IMR-90 (cell line): ENCODE measurements at regions not wholly inside any gene's neighbourhood (a gene's known extent, or its start where the extent isn't known, plus 50 kb on each side); places are given as distances from the start of the nearest gene placed in this dataset.

Source experiments
- BHLHE40 ChIP-seq: fragments of 150-350 bp; IDR thresholded peaks from 2 replicates; pipeline ENCODE4 v1.6.1; 2016; ENCODE audit warnings: mild to moderate bottlenecking, low read depth, low read length
- CEBPB ChIP-seq: IDR thresholded peaks from 2 replicates; pipeline ENCODE4 v1.6.1; 2012; ENCODE audit warnings: low read depth, low read length, improper control_type of control experiment
- FOS ChIP-seq: fragments of 150-350 bp; IDR thresholded peaks from 2 replicates; pipeline ENCODE4 v1.6.1; 2016; ENCODE audit warnings: low read depth, low read length
- MAFK ChIP-seq: IDR thresholded peaks from 2 replicates; pipeline ENCODE4 v1.6.1; 2012; ENCODE audit warnings: low read depth, low read length, improper control_type of control experiment
- MXI1 ChIP-seq: IDR thresholded peaks from 2 replicates; pipeline ENCODE4 v1.6.1; 2012; ENCODE audit warnings: low read depth, mild to moderate bottlenecking, low read length, moderate library complexity, borderline replicate concordance
- POLR2A ChIP-seq: IDR thresholded peaks from 2 replicates; pipeline ENCODE4 v1.6.1; 2012; ENCODE audit warnings: mild to moderate bottlenecking, low read depth, low read length
- RAD21 ChIP-seq: IDR thresholded peaks from 2 replicates; pipeline ENCODE4 v1.6.1; 2012; ENCODE audit warnings: low read length, improper control_type of control experiment
- RCOR1 ChIP-seq: IDR thresholded peaks from 2 replicates; pipeline ENCODE4 v1.6.1; 2012; ENCODE audit warnings: mild to moderate bottlenecking, low read length, improper control_type of control experiment; ENCODE audit not compliant: insufficient replicate concordance
- SMC3 ChIP-seq: fragments of 150-350 bp; IDR thresholded peaks from 2 replicates; pipeline ENCODE4 v1.6.1; 2016; ENCODE audit warnings: low read depth, mild to moderate bottlenecking, antibody characterized with exemption, low read length, moderate library complexity
- USF2 ChIP-seq: fragments of 150-350 bp; IDR thresholded peaks from 2 replicates; pipeline ENCODE4 v1.6.1; 2017; ENCODE audit warnings: mild to moderate bottlenecking, antibody characterized with exemption, low read length, low read depth
- TF ChIP-seq, protein P1 (sequence below): conservative IDR thresholded peaks from 2 replicates; pipeline ENCODE4 v1.5.1; 2012; ENCODE audit warnings: mild to moderate bottlenecking, low read depth, low read length, improper control_type of control experiment

DNA sequence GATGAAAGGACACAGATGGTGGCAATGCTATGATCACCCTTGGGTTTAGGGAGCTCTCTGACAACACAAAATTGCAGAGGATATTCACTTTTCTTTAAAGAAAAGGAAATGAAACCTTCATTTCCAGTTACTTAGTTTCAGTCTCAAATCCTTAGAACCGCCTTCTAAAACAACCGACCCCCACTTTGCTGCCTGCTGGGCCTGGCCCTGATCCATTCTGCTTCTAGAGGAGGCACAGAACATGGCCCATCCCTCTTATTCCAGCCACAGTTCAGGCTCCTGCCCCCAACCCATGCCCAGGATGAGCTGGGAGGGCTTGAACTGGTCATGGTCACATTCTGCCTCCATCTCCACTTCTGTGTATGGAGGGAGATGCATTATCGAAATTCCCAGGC, 311.6 kb downstream of the EN1 start:
- TF ChIP-seq RCOR1, result no peak
- TF ChIP-seq MAFK, result no peak
- TF ChIP-seq POLR2A, result no peak
- TF ChIP-seq, protein P1, sequence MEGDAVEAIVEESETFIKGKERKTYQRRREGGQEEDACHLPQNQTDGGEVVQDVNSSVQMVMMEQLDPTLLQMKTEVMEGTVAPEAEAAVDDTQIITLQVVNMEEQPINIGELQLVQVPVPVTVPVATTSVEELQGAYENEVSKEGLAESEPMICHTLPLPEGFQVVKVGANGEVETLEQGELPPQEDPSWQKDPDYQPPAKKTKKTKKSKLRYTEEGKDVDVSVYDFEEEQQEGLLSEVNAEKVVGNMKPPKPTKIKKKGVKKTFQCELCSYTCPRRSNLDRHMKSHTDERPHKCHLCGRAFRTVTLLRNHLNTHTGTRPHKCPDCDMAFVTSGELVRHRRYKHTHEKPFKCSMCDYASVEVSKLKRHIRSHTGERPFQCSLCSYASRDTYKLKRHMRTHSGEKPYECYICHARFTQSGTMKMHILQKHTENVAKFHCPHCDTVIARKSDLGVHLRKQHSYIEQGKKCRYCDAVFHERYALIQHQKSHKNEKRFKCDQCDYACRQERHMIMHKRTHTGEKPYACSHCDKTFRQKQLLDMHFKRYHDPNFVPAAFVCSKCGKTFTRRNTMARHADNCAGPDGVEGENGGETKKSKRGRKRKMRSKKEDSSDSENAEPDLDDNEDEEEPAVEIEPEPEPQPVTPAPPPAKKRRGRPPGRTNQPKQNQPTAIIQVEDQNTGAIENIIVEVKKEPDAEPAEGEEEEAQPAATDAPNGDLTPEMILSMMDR, result no peak
- no peak for TF ChIP-seq SMC3
- TF ChIP-seq USF2, result no peak
- no peak for TF ChIP-seq MXI1
- TF ChIP-seq RAD21, result no peak
- TF ChIP-seq BHLHE40, result no peak
- no peak for TF ChIP-seq FOS
- no peak for TF ChIP-seq CEBPB
